ENCODE measurements at regions not wholly inside any gene's neighbourhood (a gene's known extent, or its start where the extent isn't known, plus 50 kb on each side); places are given as distances from the start of the nearest gene placed in this dataset.
"Not testable (repeated sequence)": the region's sequence is repeated elsewhere in the genome, so short reads cannot be mapped to it uniquely, and the experiment has no call there.

DNA sequence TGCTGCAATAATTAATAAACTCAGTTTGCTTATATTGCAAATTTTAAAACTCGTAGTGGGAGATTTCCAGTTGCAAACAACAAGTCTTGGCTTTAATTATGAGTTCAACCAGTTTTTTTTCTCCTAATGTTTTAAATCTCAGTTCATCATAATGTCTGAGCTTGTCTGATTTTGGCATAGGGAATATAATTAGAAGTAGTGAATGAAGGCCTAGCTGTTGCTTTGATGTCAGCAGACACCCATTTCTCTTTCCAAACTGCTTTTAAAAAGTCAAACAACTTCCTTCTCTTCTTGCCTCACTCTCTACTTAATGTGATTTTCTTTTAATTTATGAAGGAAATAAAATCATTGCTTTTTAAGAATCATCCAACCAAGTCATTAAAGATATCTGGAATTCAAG is 1462.1 kb downstream of the DPP10 start:
- DNase-seq, result no peak

- DNase-seq, result no peak
These were observed 1466.3 kb downstream of the DPP10 start for GRCh38 chr2:115908731-115909130.

DNA sequence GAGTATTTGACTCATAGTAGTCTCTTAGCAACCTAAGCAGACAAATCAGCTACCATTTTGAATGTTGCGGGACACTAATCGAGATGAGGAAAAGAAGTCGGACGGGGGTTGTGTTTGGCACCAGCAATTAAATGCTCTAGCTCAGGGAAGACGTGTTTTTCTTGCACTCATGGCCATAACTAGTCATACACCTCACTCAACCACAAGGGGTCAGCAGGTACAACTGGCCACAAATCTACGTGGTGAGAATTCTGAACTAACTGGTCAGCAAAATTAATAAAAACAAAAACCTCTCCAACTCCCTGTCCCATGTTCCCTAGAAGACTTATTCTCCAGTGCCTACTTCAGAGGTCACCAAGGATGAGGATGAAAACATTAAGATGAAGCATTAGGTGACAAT is 1467.8 kb downstream of the DPP10 start:
- DNase-seq, result no peak

DNA sequence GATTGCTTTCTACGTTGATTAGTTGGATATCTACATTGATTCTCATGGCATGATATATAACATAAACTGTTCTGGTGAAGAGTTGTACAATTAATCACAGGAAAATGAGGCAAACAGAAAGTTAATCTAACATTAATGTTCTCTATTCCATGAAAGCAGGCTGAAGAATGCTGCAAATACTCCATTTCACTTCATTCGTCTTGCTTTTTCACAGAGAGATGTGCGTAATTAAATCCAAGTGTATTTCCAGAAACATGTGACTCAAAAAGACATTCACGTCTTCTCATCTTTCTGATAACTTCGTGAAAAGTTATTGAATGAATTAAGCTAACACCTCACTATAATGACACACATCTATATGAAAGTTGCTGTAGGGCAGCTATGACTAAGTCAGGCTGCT is 1471.5 kb downstream of the DPP10 start:
- DNase-seq, result no peak

DNA sequence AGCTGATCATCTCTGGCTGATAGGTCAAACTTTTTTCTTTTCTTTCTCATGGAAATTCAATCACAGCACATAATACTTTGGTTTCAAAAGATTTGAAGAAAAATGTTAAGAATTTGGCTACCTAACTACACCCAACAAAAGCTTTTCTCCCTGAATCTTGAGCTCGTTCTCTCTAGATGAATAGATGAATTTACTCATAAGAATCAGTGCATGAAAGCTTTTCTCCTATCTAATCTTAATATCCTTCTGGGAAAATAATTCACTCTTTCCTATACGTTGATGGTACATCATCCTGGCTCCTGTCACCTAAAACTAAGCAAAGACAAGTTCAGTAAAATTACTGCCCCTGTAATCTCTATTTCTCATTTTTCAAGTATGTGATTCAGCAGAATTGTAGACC is 1479.1 kb downstream of the DPP10 start:
- no peak for DNase-seq

DNA sequence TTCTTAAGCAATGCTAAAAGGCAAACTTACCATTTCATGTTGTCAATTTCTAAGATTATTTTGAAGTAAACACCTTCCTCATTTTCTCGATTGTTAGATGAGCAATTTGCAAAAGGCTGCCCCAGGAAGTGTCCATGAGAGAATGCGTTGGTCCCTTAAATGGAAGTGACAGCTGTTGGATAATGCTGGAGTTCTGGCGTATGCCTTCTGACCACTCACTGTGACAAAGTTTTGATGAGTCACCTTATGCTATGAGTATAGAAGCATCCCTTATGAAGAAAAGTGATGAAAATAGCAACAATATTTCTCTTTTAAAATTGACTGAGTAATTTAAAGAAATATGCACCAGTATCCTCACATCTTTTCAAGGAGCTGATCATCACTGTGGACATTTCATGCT is 1497.5 kb downstream of the DPP10 start:
- DNase-seq, result no peak

- no peak for DNase-seq
These were observed 1500.4 kb downstream of the DPP10 start for GRCh38 chr2:115942800-115943199.

DNA sequence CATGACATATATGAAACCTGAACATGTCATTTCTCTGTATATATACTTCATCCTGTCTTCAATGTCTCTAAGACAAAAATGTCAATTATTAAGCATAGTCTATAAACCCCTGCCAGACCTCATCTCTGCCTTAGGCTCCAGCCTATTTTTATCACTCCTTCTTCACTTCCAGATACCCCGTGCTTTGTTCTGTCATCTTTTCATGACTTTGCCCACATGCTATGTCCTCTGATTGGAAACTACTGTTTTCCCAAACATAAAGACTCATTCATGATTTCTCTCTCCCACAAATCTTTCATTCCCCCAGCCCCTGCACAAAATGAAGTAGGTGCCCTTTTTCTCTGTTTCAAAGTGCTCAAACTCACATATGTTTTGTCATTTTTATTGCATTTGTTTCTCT is 1503.9 kb downstream of the DPP10 start:
- DNase-seq, result no peak

GRCh38 chr2:115946891-115947290 is 1504.5 kb downstream of the DPP10 start:
- no peak for DNase-seq

- no peak for DNase-seq
These were observed 1534.5 kb downstream of the DPP10 start for GRCh38 chr2:115976916-115977315.

DNA sequence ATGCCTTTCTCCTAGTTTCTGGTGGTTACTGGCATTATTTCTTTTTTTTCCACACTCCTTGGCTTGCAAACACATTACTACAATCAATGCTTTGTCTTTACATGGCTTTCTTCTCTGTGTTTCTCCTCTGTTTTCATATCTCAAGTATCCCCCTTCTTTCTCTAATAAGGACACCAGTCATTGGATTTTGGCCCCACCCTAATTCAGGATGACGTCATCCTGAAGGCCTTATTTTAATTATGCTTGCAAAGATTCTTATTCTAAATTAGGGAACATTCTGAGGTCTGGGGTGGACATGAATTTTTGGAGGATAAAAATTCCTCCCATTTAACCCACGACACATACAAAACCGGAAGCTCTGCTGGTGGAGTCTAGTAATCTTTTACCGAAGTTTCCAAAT is 1556.6 kb downstream of the DPP10 start:
- no peak for DNase-seq

DNA sequence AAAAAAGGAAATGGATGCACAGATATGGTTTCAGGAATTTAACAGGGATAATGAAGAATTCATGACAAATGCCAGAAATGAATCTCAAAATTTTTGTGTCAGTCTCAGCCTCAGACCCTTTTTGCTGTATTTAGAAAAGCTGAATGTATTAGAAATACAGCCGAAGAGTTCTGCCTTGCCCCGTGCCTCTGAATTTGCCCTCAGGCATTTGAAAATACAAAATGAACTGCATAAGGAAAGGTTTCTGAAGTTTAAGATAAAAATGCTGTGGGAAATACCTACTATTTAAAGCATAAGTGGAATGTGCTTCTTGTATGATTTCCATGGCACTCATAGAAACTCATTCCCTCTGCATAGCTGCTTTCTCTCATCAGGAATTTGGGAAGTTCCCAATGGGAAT is 1580.6 kb downstream of the DPP10 start:
- DNase-seq, result no peak

- not testable (repeated sequence) for DNase-seq
These were observed 1596.3 kb downstream of the DPP10 start for GRCh38 chr2:116038758-116039157.

DNA sequence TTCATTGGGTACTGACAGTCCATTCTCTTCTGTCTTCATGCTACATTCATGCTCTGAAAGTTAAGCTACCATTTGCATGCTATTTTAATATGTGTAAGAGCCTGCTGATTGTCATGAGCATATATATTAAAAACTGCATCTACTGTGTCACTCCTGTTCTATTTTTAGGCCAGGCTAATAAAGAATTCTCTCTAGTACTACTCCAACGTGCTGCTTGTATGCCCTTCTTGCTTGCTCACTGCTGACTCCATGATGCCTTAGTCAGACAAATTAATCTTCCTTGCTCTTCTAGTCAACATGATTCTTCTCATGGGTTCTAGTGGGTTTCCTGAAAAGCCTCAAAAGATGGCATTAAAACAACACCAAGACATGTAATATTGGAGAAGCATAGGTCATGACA is 1600.1 kb downstream of the DPP10 start:
- DNase-seq, result no peak

DNA sequence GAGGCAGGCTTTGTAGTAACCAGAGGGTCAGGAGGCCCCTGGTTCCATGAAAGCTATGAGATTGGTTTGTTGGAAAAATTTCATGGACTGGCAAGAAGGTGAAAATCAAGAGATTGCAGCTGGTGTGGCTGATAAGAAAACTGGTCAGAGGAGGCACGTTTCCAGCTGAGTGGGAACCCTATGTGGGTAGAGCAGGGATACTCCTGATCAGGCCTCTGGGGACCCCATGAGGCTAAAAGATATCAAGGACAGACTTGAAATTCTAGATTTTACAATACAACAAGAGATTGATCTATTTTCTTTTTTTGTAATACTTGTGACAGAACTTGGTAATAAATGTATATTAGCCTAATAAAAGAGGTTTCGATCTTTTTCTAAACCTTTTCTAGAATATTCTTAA is 1615.1 kb downstream of the DPP10 start:
- DNase-seq, result no peak

DNA sequence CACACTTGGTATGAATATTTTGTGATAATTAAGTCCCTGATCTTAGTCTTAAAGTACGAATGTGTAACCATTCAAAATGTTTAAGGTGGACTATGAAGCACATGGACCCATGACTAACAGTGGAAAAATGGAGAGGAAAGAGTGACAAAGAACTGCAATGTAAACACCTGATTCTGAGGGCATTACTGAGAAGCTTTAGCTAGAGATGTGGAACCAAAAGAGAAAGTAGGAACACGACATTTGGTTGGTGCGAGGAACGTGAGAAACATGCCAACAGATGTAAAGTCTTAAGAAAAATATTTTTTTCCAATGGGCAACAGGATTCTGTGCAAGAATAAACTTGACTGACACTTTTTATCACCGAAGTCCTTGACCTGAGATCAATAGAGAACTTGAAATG is 1618.6 kb downstream of the DPP10 start:
- DNase-seq, result no peak

DNA sequence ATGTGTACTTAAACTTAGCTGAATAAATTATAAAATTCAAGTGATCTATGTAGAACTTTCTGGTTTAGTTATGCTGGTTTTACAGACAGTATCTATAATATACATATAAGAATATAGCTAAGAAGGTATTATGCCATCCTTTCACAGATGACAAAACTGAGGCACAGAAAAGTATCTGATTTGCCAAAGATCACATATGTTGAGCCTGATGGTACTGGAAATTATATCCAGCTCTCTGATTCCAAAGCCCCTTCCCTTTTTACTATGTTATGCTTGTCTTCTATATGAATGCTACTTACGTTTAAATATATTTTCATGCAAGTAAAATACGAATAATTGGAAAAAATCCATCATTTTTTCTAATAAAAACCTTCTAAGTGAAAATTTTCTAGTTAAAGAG is 1631.3 kb downstream of the DPP10 start:
- no peak for DNase-seq

DNA sequence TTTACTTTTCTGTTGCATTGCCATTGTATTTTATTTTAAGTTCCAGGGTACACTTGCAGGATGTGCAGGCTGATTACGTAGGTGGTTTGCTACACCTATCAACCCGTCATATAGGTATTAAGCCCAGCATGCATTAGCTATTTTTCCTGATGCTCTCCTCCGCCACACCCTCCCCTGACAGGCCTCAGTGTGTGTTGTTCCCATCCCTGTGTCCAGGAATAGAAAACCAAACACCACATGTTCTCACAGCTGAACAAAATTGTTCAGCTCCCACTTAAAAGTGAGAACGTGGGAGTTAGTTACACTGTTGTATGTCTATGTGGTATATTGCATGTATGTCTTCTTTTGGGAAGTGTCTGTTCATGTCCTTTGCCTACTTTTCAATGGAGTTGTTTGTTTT is 1631.7 kb downstream of the DPP10 start:
- no peak for DNase-seq

DNA sequence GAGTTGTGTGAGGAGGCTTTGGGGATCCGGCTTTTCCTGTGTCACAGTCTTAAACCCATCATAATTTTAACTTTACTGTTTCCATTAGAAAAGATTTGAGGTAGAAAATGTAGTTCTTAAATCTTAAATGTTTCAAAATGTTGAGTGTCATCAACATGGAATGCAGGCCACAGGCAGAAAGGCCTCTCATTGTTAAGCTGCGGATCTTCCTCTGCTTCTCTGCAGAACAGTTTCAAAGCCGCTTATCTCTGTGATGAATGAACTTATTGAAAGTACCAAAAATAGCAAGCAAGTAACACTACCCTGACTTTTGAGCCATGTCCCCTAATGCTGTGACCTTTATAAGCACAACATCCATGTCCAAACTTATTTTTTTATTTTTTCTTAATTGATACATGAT is 1645.8 kb downstream of the DPP10 start:
- no peak for DNase-seq

DNA sequence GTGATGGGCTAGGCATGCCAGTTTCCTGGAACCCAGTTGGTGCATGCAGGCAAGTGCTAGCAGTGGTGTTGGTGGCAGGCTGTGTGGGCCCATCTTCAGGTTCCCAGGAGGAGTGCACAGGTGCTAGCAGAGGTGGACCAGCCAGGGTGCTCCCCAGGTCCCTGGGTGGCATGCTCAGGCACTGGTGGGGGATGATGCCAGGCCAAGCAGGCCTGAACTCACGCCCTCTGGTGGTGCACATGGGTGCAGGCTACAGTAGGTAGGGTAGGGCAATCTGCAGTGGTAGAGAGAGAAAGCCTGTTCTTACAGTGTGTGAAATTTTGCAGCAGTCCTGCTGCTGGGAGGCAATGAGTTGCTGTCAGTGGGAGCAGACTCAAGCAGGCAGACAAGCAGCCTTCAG is 1651.8 kb downstream of the DPP10 start:
- no peak for DNase-seq

DNA sequence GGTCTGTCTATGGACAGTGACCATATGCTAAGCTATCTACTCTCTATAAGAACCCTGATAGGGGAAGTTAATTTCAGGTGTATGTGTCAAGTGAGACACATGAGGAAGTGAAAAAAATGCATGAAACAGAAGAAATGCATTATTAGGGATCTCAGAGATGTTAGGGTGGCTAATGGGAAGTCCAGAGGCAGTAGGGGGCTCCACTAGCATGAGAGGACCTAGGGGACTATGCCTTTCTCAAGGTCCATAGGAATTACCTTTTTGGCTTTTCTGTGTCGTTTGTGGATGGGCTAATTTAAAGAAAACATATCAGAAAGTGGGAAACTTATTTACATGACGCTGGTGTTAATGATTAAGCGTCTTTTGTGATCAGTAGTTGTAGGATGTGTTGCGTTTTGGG is 1653.2 kb downstream of the DPP10 start:
- DNase-seq, result no peak

DNA sequence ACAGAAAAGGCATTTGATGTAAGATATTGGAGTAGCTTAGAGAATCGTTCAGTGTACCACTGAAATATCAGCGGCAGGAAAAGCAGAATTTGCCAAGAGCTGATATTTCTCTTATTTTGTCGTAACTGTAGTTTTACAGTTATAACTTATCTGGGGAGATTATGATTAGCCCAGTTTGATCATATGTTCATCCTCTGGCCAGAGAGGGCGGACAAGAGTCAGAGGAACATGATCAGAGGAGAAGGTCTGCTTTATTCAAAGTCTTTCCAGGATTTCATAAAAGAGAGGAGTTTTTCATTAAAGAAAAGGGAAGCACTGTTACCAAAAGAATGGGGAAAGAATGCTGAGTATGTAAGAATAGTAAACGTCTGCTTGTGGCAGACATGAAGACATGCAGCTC is 1655.6 kb downstream of the DPP10 start:
- no peak for DNase-seq

DNA sequence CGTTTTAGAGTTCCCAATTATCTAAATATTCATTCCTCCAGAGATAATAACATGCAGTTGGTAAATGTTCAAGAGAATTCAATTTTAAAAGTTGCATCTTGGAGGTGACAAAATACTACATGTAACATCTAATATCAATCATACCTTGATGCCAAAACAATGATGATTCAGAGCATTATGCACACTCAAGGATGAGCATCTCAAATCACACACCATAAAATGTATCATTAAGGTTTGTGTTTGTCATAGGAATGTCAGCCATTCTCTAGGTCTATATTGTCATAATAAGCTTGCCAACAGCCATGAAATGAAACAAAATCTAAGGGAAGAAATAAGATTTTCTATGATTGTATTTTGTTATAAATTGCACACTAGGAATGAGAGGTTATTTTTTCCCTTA is 1667.0 kb downstream of the DPP10 start:
- no peak for DNase-seq

- no peak for DNase-seq
These were observed 1675.4 kb downstream of the DPP10 start for GRCh38 chr2:116117845-116118244.

GRCh38 chr2:116132833-116133232 is 1681.7 kb upstream of the DDX18 start:
- no peak for DNase-seq

GRCh38 chr2:116133381-116133942 is 1681.0 kb upstream of the DDX18 start:
- no peak for DNase-seq
